ENCODE measurements at regions not wholly inside any gene's neighbourhood (a gene's known extent, or its start where the extent isn't known, plus 50 kb on each side); places are given as distances from the start of the nearest gene placed in this dataset.

GRCh38 chr2:164281896-164282295 is 339.4 kb downstream of the GRB14 start:
- no peaks in the 10 kb centered on the region for H3K9me1 ChIP-seq (ENCODE audit: control insufficient read depth, extremely low read depth, insufficient read depth, low read length)
- DNase-seq (ENCODE audit: low read depth, low spot score) (no peak), FAIRE-seq (no peak)
- H3K4me3 ChIP-seq (ENCODE audit: control insufficient read depth in 2 of 3, extremely low read depth in 1 of 3, insufficient read depth in 2 of 3, low read depth in 1 of 3, low read length in 3 of 3), result no peak overlapping the region
- H2AFZ ChIP-seq (ENCODE audit: control insufficient read depth, low read length), result no peak overlapping the region
- no peaks in the 10 kb centered on the region for H3K79me2 ChIP-seq (ENCODE audit: control insufficient read depth, insufficient read depth, low read length)
- no peaks in the 10 kb centered on the region for H3K36me3 ChIP-seq (ENCODE audit: control insufficient read depth in 2 of 2, extremely low read depth in 1 of 2, insufficient read depth in 2 of 2, low read length in 2 of 2)
- H3K27me3 ChIP-seq (ENCODE audit: control insufficient read depth, extremely low read depth, insufficient read depth, low read length), result no peaks in the 10 kb centered on the region
- H3K9me3 ChIP-seq (ENCODE audit: control insufficient read depth, low read depth, low read length), result no peaks in the 10 kb centered on the region
- dilution Hi-C loops (cut with MboI; ENCODE audit: extremely low pct_ligation_motif_present, low sequenced_read_pairs), result no loop called here
- TF ChIP-seq CTCF (optimal IDR thresholded peaks at IDR 0.05 in 1 of 3, IDR thresholded peaks at IDR 0.05 in 1 of 3, conservative IDR thresholded peaks at IDR 0.05 in 1 of 3; ENCODE audit: extremely low read depth in 1 of 3, insufficient read depth in 2 of 3, low read length in 3 of 3), result no peak
- no peak for TF ChIP-seq EZH2 (IDR thresholded peaks at IDR 0.05; ENCODE audit: low read length)
- H3K27ac ChIP-seq (ENCODE audit: control insufficient read depth, insufficient read depth, low read length), result no peak overlapping the region
- H4K20me1 ChIP-seq (ENCODE audit: control insufficient read depth, extremely low read depth, insufficient read depth, low read length), result no peaks in the 10 kb centered on the region
- H3K9ac ChIP-seq (ENCODE audit: control insufficient read depth, extremely low read depth, insufficient read depth, low read length), result no peak overlapping the region
- H3K4me1 ChIP-seq (ENCODE audit: control insufficient read depth, extremely low read depth, insufficient read depth, low read length), result no peaks in the 10 kb centered on the region
- H3K4me2 ChIP-seq (ENCODE audit: control insufficient read depth, extremely low read depth, insufficient read depth, low read depth, low read length), result no peak overlapping the region

- no peaks in the 10 kb centered on the region for H3K27me3 ChIP-seq (ENCODE audit: control insufficient read depth, extremely low read depth, insufficient read depth, low read length)
- dilution Hi-C loops (cut with MboI; ENCODE audit: extremely low pct_ligation_motif_present, low sequenced_read_pairs), result no loop called here
- DNase-seq (ENCODE audit: low read depth, low spot score) (no peak), FAIRE-seq (no peak)
- H3K79me2 ChIP-seq (ENCODE audit: control insufficient read depth, insufficient read depth, low read length), result no peaks in the 10 kb centered on the region
- no peaks in the 10 kb centered on the region for H3K9me1 ChIP-seq (ENCODE audit: control insufficient read depth, extremely low read depth, insufficient read depth, low read length)
- no peak overlapping the region for H3K4me2 ChIP-seq (ENCODE audit: control insufficient read depth, extremely low read depth, insufficient read depth, low read depth, low read length)
- H3K36me3 ChIP-seq (ENCODE audit: control insufficient read depth in 2 of 2, extremely low read depth in 1 of 2, insufficient read depth in 2 of 2, low read length in 2 of 2), result no peaks in the 10 kb centered on the region
- H3K9me3 ChIP-seq (ENCODE audit: control insufficient read depth, low read depth, low read length), result no peaks in the 10 kb centered on the region
- H3K4me1 ChIP-seq (ENCODE audit: control insufficient read depth, extremely low read depth, insufficient read depth, low read length), result no peaks in the 10 kb centered on the region
- H4K20me1 ChIP-seq (ENCODE audit: control insufficient read depth, extremely low read depth, insufficient read depth, low read length), result no peaks in the 10 kb centered on the region
- TF ChIP-seq EZH2 (IDR thresholded peaks at IDR 0.05; ENCODE audit: low read length), result no peak
- TF ChIP-seq CTCF (optimal IDR thresholded peaks at IDR 0.05 in 1 of 3, IDR thresholded peaks at IDR 0.05 in 1 of 3, conservative IDR thresholded peaks at IDR 0.05 in 1 of 3; ENCODE audit: extremely low read depth in 1 of 3, insufficient read depth in 2 of 3, low read length in 3 of 3), result no peak
- H3K4me3 ChIP-seq (ENCODE audit: control insufficient read depth in 2 of 3, extremely low read depth in 1 of 3, insufficient read depth in 2 of 3, low read depth in 1 of 3, low read length in 3 of 3), result no peak overlapping the region
- no peak overlapping the region for H3K27ac ChIP-seq (ENCODE audit: control insufficient read depth, insufficient read depth, low read length)
- H2AFZ ChIP-seq (ENCODE audit: control insufficient read depth, low read length), result no peak overlapping the region
- H3K9ac ChIP-seq (ENCODE audit: control insufficient read depth, extremely low read depth, insufficient read depth, low read length), result no peak overlapping the region
Observed at GRCh38 chr2:164275659-164276058, 345.6 kb downstream of the GRB14 start.
